SU-DHL-6 (cell line): ENCODE measurements at regions not wholly inside any gene's neighbourhood (a gene's known extent, or its start where the extent isn't known, plus 50 kb on each side); places are given as distances from the start of the nearest gene placed in this dataset.

Source experiments
- EZH2phosphoT487 ChIP-seq: fragments of 200-600 bp; sonication (generic), shearing (Covaris generic); conservative IDR thresholded peaks from 2 replicates; pipeline ENCODE4 v1.6.1; 2018; ENCODE audit warnings: mild to moderate bottlenecking, antibody characterized with exemption, low read length, moderate library complexity, mixed read lengths
- TF ChIP-seq, protein P1 (sequence below): fragments of 200-600 bp; sonication (generic); IDR thresholded peaks from one replicate; pipeline ENCODE4 v1.5.1; 2017; ENCODE audit warnings: antibody characterized with exemption, mild to moderate bottlenecking, low read length, moderate library complexity; ENCODE audit not compliant: insufficient read depth, poor library complexity, severe bottlenecking

DNA sequence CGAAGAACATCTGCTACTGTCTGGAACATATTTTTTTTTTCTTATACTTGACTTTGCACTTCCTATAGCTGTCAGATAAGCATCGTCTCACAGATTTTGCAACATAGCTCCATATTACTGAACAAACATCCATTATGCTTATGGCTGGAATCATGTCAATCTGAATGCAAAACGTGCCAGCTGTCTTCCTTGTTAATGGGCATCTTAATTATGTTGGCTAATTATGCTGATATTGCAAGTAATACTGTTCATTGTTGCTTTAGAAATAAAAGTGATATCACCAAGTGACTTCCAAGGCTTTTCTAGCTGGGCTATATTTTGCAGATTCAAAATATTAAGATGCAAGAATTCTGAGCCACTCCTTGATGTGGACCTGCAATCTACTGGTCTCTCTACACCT is 176.8 kb downstream of the ARL4C start:
- TF ChIP-seq, protein P1, sequence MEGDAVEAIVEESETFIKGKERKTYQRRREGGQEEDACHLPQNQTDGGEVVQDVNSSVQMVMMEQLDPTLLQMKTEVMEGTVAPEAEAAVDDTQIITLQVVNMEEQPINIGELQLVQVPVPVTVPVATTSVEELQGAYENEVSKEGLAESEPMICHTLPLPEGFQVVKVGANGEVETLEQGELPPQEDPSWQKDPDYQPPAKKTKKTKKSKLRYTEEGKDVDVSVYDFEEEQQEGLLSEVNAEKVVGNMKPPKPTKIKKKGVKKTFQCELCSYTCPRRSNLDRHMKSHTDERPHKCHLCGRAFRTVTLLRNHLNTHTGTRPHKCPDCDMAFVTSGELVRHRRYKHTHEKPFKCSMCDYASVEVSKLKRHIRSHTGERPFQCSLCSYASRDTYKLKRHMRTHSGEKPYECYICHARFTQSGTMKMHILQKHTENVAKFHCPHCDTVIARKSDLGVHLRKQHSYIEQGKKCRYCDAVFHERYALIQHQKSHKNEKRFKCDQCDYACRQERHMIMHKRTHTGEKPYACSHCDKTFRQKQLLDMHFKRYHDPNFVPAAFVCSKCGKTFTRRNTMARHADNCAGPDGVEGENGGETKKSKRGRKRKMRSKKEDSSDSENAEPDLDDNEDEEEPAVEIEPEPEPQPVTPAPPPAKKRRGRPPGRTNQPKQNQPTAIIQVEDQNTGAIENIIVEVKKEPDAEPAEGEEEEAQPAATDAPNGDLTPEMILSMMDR, result no peak
- no peak for TF ChIP-seq EZH2phosphoT487
